Stromal cell of bone marrow (primary cell): ENCODE measurements at regions not wholly inside any gene's neighbourhood (a gene's known extent, or its start where the extent isn't known, plus 50 kb on each side); places are given as distances from the start of the nearest gene placed in this dataset.
A peak's percentile ranks its signal among the peaks of the same experiment; 100 is the strongest.

Experiments used
- DNase-seq: peaks from one replicate; pipeline ENCODE4 v3.0.0-alpha.2; 2012; ENCODE audit warnings: low read depth

DNA sequence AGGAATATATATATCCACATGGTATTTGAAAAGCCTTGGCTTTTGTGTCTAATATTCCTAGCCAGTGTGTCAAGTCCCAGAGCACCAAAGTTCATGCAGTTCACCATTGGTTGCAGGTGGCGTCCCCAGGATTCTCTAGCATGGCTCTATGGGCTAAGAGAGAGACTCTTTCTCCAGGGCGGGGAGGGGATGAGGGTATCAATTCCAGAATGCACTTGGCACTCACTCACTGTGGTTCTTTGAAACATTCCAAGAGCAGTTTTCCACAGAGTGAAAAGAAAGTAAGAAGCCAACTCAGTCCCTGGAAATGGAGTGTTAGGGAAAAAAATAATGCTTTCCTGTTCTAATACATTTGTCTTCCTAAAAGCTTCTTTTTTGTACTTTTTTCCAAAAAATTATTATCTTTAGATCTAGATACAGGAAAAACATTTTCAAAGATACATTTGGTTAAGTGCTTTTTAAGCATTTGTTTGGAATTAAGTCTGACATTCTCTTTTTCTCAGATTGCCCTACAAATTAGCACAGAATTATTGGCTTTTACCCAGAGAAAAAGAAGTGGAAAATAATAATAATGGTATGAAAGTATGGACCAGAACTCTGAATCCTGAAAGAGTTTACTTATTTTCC lies 239.9 kb downstream of the PAX3 start:
- no peak for DNase-seq

DNA sequence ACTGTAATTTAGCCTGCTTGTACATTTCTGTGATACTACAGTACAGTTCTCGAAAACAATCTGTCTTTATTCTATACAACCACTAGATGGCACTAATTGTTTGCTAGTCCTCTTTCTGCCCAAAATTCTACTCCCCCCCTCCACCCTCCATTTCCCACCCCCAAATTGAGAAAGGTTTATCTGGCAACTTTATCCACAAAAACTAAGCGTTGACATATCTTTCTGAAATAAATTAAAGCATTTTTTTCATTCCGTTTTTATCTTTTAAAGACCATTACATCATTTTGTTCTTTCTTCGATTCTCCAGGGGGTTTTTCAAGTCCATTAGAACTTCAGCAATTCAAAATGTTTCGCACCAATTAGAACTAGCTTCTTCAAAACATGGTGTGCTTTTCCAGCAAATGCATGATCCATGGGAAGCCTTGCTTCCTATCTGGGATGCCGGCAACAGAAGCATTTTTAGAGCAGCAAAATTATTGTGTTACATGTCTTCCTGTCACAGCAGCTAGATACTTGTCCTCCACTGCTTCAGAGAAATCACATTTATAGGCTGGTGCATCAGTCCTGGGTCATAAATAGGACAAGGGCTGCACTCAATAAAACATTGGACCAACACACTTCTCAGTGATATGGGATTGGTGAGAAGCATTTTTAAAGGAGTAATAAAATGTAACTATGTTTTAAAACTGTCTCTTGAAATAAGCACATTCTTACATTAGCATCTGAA lies 241.3 kb downstream of the PAX3 start:
- no peak for DNase-seq

DNA sequence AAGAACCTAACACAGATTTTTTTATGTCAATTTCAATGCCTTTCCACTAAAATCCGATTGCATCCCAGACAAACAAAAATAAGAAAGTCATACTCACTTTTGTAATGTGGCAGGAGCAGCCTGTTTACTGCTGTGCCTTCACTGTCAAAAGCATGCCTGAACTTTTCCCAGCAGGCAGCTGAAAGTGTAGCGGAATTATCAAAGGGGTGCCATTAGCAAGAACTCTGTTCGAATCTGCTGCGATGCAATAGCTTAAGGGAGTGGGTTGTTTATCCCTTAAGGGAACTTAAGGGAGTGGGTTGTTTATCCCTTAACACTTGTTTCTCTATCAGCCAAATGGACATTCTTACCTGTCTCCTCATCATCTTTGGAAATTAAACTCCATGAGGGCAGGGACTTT lies 243.5 kb downstream of the PAX3 start:
- no peak for DNase-seq

DNA sequence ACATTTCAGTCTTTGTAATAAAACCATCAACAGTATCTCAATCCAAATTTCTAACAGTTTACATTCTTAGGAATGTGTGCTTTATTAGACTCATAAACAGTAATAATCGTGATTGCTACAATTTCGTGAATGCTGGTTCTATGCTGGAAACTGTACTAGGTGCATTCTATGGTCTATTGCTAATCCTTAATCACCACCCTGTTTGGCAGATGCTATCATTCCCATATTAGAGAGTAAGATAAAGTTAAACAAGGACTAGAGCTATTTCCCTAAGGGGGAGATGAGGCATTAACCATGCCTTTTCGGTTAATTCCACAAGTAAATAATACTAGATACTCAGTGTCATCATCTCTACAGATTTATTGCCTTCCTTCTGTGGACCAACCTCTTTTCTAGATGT lies 244.0 kb downstream of the PAX3 start:
- DNase-seq: no peak

DNA sequence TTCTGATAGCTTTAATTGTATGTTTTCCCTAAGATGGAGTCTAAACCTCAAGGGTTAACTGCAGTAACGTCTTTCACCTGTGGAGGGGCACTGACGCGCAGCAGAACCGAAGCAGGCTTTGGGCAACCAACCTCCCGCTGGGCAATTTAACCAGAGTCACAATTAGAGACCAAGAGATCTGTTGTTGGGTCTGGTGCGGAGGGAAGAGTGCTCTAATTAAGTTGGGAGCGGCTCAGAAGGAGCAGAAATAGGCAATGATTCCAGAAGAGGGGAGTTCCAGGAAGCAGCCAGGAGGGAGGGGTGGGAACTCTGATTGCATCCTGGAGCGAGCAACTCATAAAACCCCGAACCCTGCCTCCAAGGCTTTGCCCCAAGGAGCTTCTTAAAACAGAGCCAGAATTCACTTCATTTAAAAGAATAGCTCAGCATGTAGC lies 245.8 kb downstream of the PAX3 start:
- DNase-seq: no peak

DNA sequence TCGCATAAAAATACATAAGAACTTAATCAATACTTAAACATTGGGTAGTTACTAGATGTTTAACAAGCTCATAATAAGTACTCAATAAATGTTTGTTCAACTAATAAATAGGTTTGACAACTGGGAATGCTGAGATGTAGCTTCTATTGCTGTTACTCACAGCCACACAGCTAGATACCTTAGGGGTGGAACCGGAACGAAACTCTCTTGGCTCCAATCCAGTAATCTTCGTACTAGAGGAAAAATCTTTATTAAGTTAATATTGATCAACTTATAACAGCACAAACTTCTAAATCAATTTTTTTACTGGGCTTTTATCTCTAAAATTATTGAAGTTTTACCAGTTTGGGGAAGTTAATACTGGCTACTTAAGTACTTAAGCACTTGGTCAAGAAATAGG lies 247.8 kb downstream of the PAX3 start:
- no peak for DNase-seq

DNA sequence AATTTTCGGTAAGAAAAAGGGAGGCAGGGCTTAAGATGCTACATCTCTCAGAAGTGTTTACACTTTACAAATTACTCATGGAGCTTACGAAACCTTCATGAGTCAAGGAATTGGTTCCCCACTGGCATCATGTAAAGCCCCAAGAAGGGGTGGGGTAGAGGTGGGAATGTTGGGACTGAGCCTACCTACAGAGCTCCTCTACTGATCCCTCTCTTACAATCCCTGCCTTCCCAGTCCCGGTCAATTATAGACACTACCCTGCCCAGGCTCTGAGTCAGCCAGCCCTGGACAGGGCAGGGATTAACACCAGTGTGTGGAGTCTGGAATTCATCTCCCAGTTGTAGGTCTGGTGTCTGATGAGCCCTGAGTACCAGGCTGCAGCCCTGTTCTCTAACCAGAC lies 248.9 kb downstream of the PAX3 start:
- no peak for DNase-seq

DNA sequence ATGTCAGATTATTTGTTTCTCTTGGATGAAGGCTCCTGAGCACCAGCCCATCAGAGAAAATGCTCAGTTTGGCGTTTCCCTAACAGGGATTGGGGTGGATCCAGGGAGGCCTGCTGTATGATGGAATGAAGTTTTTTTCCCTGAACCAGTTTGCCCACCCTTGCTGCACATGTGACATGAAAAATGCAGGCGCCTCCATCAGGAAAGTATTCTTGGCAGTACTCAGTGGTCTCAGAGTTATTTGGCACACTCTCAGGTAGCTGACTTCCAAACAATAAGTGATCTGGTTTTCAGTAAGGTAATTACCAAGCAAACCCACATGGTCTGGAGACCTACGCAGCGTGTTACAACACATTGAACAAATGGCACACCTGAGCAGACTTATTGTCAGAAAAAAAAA lies 254.9 kb downstream of the PAX3 start:
- DNase-seq: no peak

DNA sequence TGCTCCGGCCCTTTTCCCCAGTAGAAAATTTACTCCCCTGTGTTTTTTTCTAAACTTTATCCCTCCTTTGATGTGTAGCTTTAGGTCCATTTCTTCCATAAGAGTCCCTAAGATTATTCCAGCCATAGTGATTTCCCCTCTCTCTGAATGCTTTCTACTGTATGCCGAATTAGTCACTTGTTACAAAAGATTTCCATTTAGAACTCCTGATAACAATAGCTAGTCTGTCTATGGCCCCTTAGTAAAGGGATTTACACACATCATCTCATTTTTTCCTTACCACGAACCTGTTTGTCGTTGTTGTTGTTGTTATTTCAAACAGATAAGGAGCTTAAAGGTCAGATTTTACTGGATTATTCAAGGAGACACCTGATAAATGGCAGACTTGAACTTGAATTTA lies 256.1 kb downstream of the PAX3 start:
- DNase-seq: no peak

DNA sequence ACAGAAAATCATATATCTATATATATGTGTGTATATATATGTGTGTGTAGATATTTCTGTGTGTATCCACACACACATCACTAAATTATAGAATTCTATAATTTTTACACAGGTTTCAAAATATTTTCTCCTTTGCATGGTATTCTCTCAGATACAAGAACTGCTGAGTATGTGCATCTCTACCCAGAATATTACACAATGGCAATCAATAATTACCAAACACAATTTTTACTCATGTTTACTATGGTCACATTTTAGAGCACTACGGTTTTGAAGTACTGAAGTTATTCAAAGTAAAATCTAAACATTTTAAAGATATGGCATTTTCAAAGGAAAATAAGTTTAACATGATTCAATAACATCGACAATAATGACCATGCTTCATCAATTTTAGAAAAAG lies 258.5 kb downstream of the PAX3 start:
- no peak for DNase-seq

DNA sequence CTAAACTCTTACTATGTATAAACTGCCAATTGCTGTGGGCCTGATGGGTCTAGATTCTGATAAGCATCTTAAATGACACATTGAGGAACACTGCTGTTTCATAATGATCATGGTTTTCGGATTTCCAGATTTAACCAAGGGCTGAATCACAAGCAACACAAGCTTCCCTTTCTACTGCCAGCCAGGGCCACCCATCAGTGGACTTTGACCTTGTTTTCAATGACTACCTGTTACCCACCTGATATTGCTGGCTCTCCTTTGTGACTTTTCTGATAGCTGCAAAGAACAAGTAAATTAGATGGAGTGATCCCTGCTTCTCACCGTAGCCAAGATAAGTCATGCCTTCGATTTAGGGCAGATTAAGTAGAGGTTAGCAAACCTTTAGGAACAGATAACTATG lies 259.0 kb downstream of the PAX3 start:
- DNase-seq: no peak

DNA sequence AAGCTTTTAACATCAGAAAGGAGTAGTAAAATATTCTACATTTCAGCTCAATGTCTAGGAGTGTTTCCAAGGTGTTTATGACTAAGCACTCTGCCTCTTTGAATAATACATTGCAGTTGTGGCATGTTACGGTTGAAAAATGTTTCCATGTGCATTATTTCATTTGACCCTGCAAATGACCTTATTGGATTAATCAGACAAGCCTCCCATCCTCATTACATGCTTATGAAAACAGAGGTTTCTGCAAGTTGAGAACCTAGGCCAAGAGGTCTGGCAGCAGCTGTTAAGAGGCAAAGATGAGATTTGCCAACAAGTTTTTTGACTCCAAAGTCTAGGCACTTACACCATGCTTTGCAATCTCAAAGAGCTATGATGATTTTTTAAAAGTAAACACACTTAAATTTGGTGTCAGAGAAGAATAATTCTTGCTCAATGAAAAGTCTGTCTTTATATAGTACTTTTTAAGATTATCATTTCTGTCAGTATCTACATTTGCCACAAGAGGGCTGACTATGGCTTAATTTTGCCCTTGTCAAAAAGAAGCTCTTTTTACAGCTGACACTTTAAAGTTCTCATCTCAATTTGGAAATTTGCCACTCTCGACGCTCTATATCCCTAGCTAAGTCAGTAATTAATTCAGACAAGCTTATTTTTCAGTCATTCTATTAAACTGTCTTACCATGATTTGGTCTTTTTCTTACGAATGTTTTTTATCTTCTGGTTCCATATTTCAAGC lies 260.6 kb downstream of the PAX3 start:
- no peak for DNase-seq

DNA sequence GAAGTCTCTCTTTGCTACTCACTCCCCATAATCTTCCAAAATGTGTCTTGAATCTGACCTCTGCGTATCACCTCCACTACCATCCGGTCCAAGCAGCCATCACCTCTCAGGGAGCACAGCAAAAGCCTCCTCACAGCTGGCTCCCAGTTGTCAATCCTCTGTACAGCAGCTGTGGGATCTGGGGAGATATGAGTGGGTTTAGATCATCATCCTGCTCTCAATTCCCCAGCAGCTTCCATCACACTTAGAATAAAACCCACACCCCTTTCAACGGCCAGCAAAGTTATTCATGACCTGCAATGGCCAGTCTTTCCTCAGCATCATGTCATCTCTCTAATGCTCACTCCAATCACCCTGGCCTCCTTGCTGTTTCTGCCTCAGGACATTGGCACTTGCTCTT lies 261.6 kb downstream of the PAX3 start:
- no peak for DNase-seq

DNA sequence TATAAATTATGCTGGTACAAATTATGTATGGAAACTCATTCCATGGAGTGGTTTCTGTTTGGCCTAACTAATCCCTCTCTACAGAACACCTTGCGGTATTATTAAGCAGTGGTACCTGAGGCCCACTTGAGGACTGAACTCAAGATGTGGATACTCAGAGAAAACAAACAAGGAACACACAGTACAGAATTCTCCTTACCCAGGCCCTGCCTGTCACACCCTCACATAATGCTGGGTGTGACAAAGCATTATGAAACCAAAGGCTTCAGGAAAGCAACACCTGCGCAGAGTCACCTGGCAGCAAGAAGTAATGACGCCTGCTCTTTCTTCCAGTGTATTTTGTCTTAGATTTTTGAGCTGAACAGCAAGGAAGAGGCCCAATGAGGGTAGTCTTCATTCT lies 264.7 kb downstream of the PAX3 start:
- no peak for DNase-seq

DNA sequence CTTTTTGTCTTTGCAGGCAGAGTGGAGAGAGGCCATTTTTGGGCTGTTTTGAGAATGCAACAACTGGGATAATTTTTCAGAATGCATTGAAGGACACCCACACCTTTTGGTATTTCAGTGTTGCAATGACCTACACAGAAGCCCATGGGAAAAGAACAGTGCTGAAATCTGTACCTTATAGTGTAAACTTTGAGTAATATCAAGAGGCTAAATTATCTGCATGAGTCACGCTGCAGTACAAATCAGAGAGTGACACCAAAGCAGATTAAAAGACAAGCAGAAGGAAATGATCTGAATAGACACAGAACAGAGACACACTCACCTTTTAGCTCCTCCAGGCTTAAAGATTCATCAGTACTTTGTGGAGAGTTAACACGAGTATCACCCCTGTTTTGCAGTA lies 265.3 kb downstream of the PAX3 start:
- DNase-seq: no peak

DNA sequence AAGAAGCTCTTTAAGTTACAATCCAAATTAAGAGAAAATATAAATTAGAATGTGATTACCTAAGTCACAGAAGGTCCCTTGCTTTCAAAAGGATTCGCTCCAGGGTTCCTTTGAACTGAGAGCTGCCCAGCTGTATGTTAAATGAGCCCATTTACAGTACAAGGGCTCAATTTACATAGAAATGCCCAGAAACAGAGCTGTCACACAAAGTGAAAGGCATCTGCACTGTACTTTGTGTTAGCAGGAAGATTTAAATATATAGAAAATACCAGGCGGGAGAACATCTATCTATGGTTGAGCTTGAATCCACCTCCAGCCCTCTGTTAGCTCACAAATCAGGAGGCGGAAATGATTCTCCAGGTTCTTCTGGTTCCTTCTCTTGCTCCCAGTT lies 272.9 kb downstream of the PAX3 start:
- no peak for DNase-seq

DNA sequence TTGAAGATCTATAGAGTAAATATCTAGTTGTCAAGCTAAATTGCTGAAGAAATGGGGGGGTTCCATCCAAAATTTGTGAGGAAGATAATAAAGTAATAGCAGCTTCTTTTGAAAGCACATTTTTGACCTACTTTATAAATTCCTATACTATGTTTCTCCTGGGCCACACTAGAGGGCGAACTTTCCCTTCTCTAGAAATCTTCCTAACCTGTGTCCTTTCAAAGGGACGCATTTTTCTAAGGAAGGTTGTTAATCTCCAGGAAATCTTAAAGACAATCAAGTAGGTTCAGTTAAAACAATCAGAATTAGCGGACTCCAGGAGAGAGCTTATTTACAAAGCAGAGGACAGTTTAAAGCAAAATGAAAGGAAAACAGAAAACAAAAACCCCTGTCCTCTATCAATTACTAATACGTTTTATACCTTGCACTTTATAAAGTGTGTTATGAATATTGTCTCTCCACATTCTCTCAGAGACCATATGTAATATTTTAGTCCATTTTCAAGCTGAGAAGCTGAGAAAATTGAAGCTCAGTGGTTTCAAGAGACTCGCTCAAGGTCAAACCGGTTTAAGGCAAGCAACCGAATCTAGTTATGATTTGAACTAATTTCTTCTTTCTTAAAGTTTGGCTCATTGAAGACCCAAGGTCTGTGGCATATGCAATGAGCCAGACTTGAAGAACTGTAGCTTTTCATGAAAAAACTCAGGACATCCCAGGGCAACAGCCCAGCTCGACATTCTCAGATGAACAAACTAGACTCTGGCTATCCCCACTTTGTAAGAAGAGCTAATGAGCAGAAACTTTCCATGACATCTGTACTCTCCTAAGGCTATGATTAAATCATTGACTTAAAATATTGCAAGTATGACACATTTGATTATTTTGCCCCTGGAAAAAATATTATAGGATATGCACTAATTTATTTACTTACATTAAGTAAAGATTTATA lies 273.6 kb downstream of the PAX3 start:
- DNase-seq: peak; percentile 18

DNA sequence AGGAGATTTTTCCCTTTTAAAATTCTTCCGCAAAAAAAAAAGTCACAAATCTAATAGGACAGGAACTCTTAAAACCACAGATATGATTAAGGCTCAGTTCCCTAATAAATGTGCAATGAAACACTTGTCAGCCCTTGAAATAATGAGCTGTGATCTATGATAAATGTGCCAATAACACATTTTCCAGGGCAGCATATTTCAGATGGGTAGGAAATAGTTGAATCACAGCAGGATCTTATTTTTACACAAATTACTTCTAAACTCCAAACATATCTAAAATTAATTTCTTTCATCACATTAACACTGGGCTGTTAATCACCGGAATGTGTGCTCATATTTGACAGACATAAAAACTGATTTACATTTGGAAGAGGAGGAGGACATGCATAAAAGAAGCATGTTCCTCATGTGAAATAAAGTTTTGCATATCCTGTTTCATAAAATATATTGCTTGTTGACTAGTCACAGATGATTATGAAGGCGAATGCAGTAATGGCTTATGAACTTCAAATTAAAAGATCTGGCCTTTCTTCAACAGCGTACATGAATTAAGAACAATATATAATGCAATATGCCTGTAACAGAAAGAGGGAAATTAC lies 281.4 kb downstream of the PAX3 start:
- DNase-seq: no peak

DNA sequence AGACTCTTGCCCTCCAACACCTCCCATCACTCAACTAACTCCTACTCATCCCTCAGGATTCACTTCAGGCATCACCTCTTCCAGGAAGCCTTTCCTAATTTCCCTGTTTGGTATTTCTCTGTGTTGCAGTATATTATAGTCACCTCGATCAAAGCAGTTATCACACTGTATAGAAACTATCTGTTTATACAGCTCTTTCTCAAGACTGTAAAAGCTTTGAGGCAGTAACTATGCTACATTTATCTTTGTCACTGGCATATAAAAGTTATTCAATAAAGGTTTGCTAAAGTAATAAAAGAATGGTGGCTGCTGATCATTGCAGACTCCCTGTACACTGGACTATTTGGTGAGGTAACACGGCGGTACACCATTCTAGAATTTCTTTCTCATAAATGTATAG lies 284.9 kb downstream of the PAX3 start:
- no peak for DNase-seq

DNA sequence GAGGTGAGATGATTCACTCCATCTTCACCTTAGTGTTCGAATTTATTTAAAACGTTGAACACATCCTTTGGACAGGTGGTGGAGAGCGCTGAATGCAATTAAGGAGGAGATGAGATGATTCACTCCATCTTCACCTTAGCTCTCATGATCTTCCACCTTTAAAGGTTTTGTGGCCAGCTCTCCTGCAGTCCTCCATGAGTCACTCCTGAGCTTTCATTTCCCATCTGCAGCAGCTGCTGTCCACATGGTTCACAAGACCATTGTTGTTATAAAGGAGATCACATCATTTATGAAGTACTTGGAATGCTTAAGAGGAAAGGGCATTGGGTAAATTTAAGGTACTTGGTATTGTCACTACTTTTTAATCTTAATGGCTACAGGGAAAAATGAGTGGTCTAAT lies 298.5 kb downstream of the PAX3 start:
- no peak for DNase-seq

DNA sequence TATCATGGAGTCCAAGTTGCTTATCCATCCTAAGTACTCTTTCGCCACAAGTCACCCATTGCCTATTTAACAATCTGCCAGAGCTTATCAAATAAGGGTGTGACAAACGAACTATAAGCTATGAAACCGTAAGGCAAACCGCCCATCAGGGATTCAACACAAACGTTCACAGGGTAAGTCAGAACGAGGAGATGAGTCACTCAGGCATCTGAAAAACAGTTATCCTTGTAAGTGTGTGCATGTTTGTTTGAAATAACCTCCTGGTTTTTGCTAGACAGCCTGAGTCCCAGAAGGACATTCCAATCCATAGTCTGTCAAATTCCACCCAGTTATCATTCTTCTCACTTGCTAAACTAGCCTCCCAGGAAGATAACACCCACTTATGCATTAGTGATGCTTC lies 299.1 kb downstream of the PAX3 start:
- DNase-seq: no peak

DNA sequence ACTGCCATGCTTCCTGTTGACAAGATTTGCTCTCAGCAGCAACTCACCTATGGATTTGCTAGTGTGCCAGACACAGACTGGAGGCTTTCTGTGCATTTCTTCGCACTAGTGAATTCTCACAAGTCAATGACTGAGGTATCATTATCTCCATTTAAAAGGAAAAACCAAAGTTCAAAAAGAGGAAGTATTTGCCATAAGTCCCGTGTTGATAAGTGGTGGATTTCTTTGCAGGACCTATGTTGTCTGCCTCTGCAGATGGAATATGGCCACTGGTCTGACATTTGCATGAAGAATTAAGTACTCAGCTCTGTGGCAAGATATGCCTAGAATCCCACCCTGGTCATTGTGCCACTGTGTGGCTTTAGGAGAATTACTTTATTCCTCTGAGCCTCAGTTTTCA lies 299.6 kb downstream of the PAX3 start:
- DNase-seq: no peak
